ENCODE measurements at regions not wholly inside any gene's neighbourhood (a gene's known extent, or its start where the extent isn't known, plus 50 kb on each side); places are given as distances from the start of the nearest gene placed in this dataset.
A peak's percentile ranks its signal among the peaks of the same experiment; 100 is the strongest.

GRCh38 chr13:111881700-111882099 lies 185.2 kb upstream of the SOX1 start:
- Mint-ChIP-seq H3K27ac (ENCODE audit: unreplicated experiment) (no peak overlapping the region), H3K4me1 (ENCODE audit: unreplicated experiment) (no peaks in the 10 kb centered on the region), H3K9me3 (ENCODE audit: unreplicated experiment) (no peaks in the 10 kb centered on the region), H3K27me3 (ENCODE audit: unreplicated experiment) (peaks cover 4% of the 10 kb centered on the region), H3K36me3 (ENCODE audit: low read depth, unreplicated experiment) (no peaks in the 10 kb centered on the region), H3K4me3 (ENCODE audit: unreplicated experiment) (no peak overlapping the region)
- no peak for DNase-seq (ENCODE audit: low spot score)
- TF ChIP-seq CTCF (IDR thresholded peaks at IDR 0.05; ENCODE audit: unreplicated experiment) = no peak

- H3K4me1 Mint-ChIP-seq (ENCODE audit: unreplicated experiment) = no peaks in the 10 kb centered on the region
- no peak overlapping the region for H3K4me3 Mint-ChIP-seq (ENCODE audit: unreplicated experiment)
- no peaks in the 10 kb centered on the region for H3K9me3 Mint-ChIP-seq (ENCODE audit: unreplicated experiment)
- no peak overlapping the region for H3K27ac Mint-ChIP-seq (ENCODE audit: unreplicated experiment)
- no peaks in the 10 kb centered on the region for H3K36me3 Mint-ChIP-seq (ENCODE audit: low read depth, unreplicated experiment)
- no peak for DNase-seq (ENCODE audit: low spot score)
- TF ChIP-seq CTCF (IDR thresholded peaks at IDR 0.05; ENCODE audit: unreplicated experiment) = no peak
- H3K27me3 Mint-ChIP-seq (ENCODE audit: unreplicated experiment) = peaks cover 4% of the 10 kb centered on the region
Observed at GRCh38 chr13:111882351-111882750, 184.6 kb upstream of the SOX1 start.

- no peaks in the 10 kb centered on the region for H3K36me3 Mint-ChIP-seq (ENCODE audit: low read depth, unreplicated experiment)
- H3K27me3 Mint-ChIP-seq (ENCODE audit: unreplicated experiment) = peaks cover 4% of the 10 kb centered on the region
- TF ChIP-seq CTCF (IDR thresholded peaks at IDR 0.05; ENCODE audit: unreplicated experiment) = no peak
- H3K4me3 Mint-ChIP-seq (ENCODE audit: unreplicated experiment) = no peak overlapping the region
- no peak overlapping the region for H3K27ac Mint-ChIP-seq (ENCODE audit: unreplicated experiment)
- no peak for DNase-seq (ENCODE audit: low spot score)
- no peaks in the 10 kb centered on the region for H3K9me3 Mint-ChIP-seq (ENCODE audit: unreplicated experiment)
- H3K4me1 Mint-ChIP-seq (ENCODE audit: unreplicated experiment) = no peaks in the 10 kb centered on the region
Observed at GRCh38 chr13:111883571-111884343, 183.2 kb upstream of the SOX1 start.

GRCh38 chr13:111886217-111886945 lies 180.6 kb upstream of the SOX1 start:
- no peak overlapping the region for H3K4me3 Mint-ChIP-seq (ENCODE audit: unreplicated experiment)
- no peak for TF ChIP-seq CTCF (IDR thresholded peaks at IDR 0.05; ENCODE audit: unreplicated experiment)
- H3K36me3 Mint-ChIP-seq (ENCODE audit: low read depth, unreplicated experiment) = no peaks in the 10 kb centered on the region
- H3K27ac Mint-ChIP-seq (ENCODE audit: unreplicated experiment) = no peak overlapping the region
- no peaks in the 10 kb centered on the region for H3K4me1 Mint-ChIP-seq (ENCODE audit: unreplicated experiment)
- peaks cover 4% of the 10 kb centered on the region for H3K27me3 Mint-ChIP-seq (ENCODE audit: unreplicated experiment)
- no peaks in the 10 kb centered on the region for H3K9me3 Mint-ChIP-seq (ENCODE audit: unreplicated experiment)
- no peak for DNase-seq (ENCODE audit: low spot score)

GRCh38 chr13:111893071-111893606 lies 173.8 kb upstream of the SOX1 start:
- Mint-ChIP-seq H3K27me3 (ENCODE audit: unreplicated experiment) (peaks cover 11% of the 10 kb centered on the region), H3K9me3 (ENCODE audit: unreplicated experiment) (no peaks in the 10 kb centered on the region), H3K27ac (ENCODE audit: unreplicated experiment) (peak overlapping the region; percentile 97), H3K4me3 (ENCODE audit: unreplicated experiment) (peak overlapping the region; percentile 83), H3K36me3 (ENCODE audit: low read depth, unreplicated experiment) (peaks cover 4% of the 10 kb centered on the region), H3K4me1 (ENCODE audit: unreplicated experiment) (peaks cover 35% of the 10 kb centered on the region)
- peak; percentile 79 for DNase-seq (ENCODE audit: low spot score)
- no peak for TF ChIP-seq CTCF (IDR thresholded peaks at IDR 0.05; ENCODE audit: unreplicated experiment)

All from endothelial cell (in vitro differentiated cells).